Endodermal cell (in vitro differentiated cells): ENCODE measurements at regions not wholly inside any gene's neighbourhood (a gene's known extent, or its start where the extent isn't known, plus 50 kb on each side); places are given as distances from the start of the nearest gene placed in this dataset.

Experiments
- DNase-seq: peaks from one replicate; pipeline ENCODE4 v3.0.0-alpha.2; 2017
- H3K27ac ChIP-seq: 2 replicates; pipeline ENCODE4 v1.5.1; 2013; ENCODE audit warnings: mild to moderate bottlenecking, low read depth, low read length, moderate library complexity
- H3K27me3 ChIP-seq: 2 replicates; pipeline ENCODE4 v1.6.1; 2013; ENCODE audit warnings: mild to moderate bottlenecking, low read length, moderate library complexity; ENCODE audit not compliant: insufficient read depth, control insufficient read depth, poor library complexity, severe bottlenecking
- H3K36me3 ChIP-seq: 2 replicates; pipeline ENCODE4 v1.7.0; 2013; ENCODE audit warnings: mild to moderate bottlenecking, low read length, moderate library complexity; ENCODE audit not compliant: control insufficient read depth, insufficient read depth
- H3K4me1 ChIP-seq: one replicate; pipeline ENCODE4 v1.7.0; 2013; ENCODE audit warnings: low read length; ENCODE audit not compliant: control insufficient read depth, insufficient read depth
- H3K4me3 ChIP-seq: 2 replicates; pipeline ENCODE4 v1.5.1; 2013; ENCODE audit warnings: mild to moderate bottlenecking, low read length, moderate library complexity
- H3K9ac ChIP-seq: 2 replicates; pipeline ENCODE4 v1.6.1; 2013; ENCODE audit warnings: mild to moderate bottlenecking, low read length, moderate library complexity; ENCODE audit not compliant: poor library complexity, severe bottlenecking; ENCODE audit errors: extremely low read depth
- H3K9me3 ChIP-seq: 2 replicates; pipeline ENCODE4 v1.6.1; 2013; ENCODE audit warnings: mild to moderate bottlenecking, low read length, moderate library complexity; ENCODE audit not compliant: control insufficient read depth
- H3K27ac Mint-ChIP-seq: 2 replicates; pipeline ENCODE4 v1.8.0; 2020; ENCODE audit warnings: mixed read lengths
- H3K27me3 Mint-ChIP-seq: 2 replicates; pipeline ENCODE4 v1.8.0; 2021; ENCODE audit warnings: mild to moderate bottlenecking, mixed read lengths; ENCODE audit not compliant: insufficient read depth
- H3K36me3 Mint-ChIP-seq: 2 replicates; pipeline ENCODE4 v1.8.0; 2020; ENCODE audit warnings: low read depth, mixed read lengths
- H3K4me1 Mint-ChIP-seq: 2 replicates; pipeline ENCODE4 v1.8.0; 2020; ENCODE audit warnings: mixed read lengths
- H3K4me3 Mint-ChIP-seq: 2 replicates; pipeline ENCODE4 v1.8.0; 2020; ENCODE audit warnings: mild to moderate bottlenecking, moderate library complexity, mixed read lengths
- H3K9me3 Mint-ChIP-seq: 2 replicates; pipeline ENCODE4 v1.8.0; 2020; ENCODE audit warnings: mild to moderate bottlenecking, mixed read lengths
- CTCF ChIP-seq: fragments of 200-600 bp; sonication (generic); conservative IDR thresholded peaks from 2 replicates; pipeline ENCODE4 v1.5.0; 2021; ENCODE audit warnings: antibody characterized with exemption, mild to moderate bottlenecking
- WGBS, 2 experiments: methylation state at CpG; one replicate each; pipeline versions ENCODE4 v1.1.5 to v1.1.7; 2013; ENCODE audit warnings: missing lambda C conversion rate in 2 of 2, mixed read lengths in 1 of 2; ENCODE audit not compliant: insufficient coverage in 1 of 2, insufficient read length in 1 of 2; 5-methylcytosine and 5-hydroxymethylcytosine counted together

GRCh38 chr10:108130575-108130974 is 966.1 kb upstream of the SORCS1 start:
- WGBS, 2 experiments: 83% methylated on average over 1 of the region's 2 CpGs; no CpG with 5 or more reads in 1 of the 2 experiments
- TF ChIP-seq CTCF: no peak
- Histone ChIP-seq H3K9me3 (peaks cover 6% of the 10 kb centered on the region), H3K9ac (no peak overlapping the region), H3K27ac (no peak overlapping the region), H3K4me1 (no peaks in the 10 kb centered on the region), H3K4me3 (no peak overlapping the region), H3K27me3 (no peaks in the 10 kb centered on the region), H3K36me3 (no peaks in the 10 kb centered on the region)
- DNase-seq: no peak
- Mint-ChIP-seq H3K36me3 (no peaks in the 10 kb centered on the region), H3K4me1 (peaks cover 6% of the 10 kb centered on the region), H3K27ac (no peak overlapping the region), H3K9me3 (no peaks in the 10 kb centered on the region), H3K27me3 (no peaks in the 10 kb centered on the region), H3K4me3 (no peak overlapping the region)

- H3K9me3 Mint-ChIP-seq: peaks cover 6% of the 10 kb centered on the region
- no peak overlapping the region for H3K27ac Mint-ChIP-seq
- Histone ChIP-seq H3K9me3 (no peaks in the 10 kb centered on the region), H3K4me3 (no peak overlapping the region), H3K36me3 (no peaks in the 10 kb centered on the region), H3K27me3 (no peaks in the 10 kb centered on the region), H3K9ac (no peak overlapping the region), H3K27ac (no peak overlapping the region), H3K4me1 (peaks cover 12% of the 10 kb centered on the region)
- no peaks in the 10 kb centered on the region for H3K27me3 Mint-ChIP-seq
- 43% methylated on average over 2 of the region's 2 CpGs for WGBS, 2 experiments
- no peak overlapping the region for H3K4me3 Mint-ChIP-seq
- DNase-seq: no peak
- H3K36me3 Mint-ChIP-seq: no peaks in the 10 kb centered on the region
- peak; percentile 74 for TF ChIP-seq CTCF
- peaks cover 15% of the 10 kb centered on the region for H3K4me1 Mint-ChIP-seq
Observed at GRCh38 chr10:108112218-108112617, 947.7 kb upstream of the SORCS1 start.

GRCh38 chr10:108104551-108105156 is 940.1 kb upstream of the SORCS1 start:
- DNase-seq: no peak
- H3K4me1 ChIP-seq: peaks cover 12% of the 10 kb centered on the region
- no peak overlapping the region for H3K4me3 ChIP-seq
- no peaks in the 10 kb centered on the region for H3K9me3 Mint-ChIP-seq
- no peaks in the 10 kb centered on the region for H3K36me3 Mint-ChIP-seq
- no peak overlapping the region for H3K4me3 Mint-ChIP-seq
- no peak for TF ChIP-seq CTCF
- H3K27ac Mint-ChIP-seq: no peak overlapping the region
- H3K27me3 ChIP-seq: no peaks in the 10 kb centered on the region
- H3K27me3 Mint-ChIP-seq: no peaks in the 10 kb centered on the region
- WGBS, 2 experiments: 94% methylated on average over 3 of the region's 3 CpGs
- H3K9me3 ChIP-seq: no peaks in the 10 kb centered on the region
- peaks cover 18% of the 10 kb centered on the region for H3K4me1 Mint-ChIP-seq
- no peak overlapping the region for H3K27ac ChIP-seq
- no peak overlapping the region for H3K9ac ChIP-seq
- H3K36me3 ChIP-seq: no peaks in the 10 kb centered on the region
